ENCODE measurements at regions not wholly inside any gene's neighbourhood (a gene's known extent, or its start where the extent isn't known, plus 50 kb on each side); places are given as distances from the start of the nearest gene placed in this dataset.

DNA sequence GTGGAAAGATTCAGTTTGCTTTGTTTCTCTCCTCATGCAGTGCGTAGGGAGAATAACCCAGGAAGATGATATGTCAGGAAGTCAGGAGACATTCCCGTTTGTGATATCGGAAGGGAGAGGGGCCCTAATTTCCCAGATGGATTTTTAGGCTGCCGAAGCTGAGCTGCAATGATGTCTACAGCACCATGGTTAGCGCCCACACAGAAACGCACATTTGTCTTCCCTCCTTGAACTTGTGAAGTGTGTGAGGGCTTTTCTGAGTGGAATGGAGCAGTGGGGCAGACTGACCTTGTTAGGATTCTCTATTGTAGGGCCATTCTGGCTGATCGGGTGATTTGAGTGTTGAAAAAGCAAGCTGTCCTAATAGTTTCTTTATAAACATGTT, 191.3 kb upstream of the ARG1 start:
- intact Hi-C loops (cut with micrococcal nuclease): no loop called here
- TF ChIP-seq, protein P1, sequence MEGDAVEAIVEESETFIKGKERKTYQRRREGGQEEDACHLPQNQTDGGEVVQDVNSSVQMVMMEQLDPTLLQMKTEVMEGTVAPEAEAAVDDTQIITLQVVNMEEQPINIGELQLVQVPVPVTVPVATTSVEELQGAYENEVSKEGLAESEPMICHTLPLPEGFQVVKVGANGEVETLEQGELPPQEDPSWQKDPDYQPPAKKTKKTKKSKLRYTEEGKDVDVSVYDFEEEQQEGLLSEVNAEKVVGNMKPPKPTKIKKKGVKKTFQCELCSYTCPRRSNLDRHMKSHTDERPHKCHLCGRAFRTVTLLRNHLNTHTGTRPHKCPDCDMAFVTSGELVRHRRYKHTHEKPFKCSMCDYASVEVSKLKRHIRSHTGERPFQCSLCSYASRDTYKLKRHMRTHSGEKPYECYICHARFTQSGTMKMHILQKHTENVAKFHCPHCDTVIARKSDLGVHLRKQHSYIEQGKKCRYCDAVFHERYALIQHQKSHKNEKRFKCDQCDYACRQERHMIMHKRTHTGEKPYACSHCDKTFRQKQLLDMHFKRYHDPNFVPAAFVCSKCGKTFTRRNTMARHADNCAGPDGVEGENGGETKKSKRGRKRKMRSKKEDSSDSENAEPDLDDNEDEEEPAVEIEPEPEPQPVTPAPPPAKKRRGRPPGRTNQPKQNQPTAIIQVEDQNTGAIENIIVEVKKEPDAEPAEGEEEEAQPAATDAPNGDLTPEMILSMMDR (IDR thresholded peaks at IDR 0.05; ENCODE audit: unreplicated experiment): no peak
- POLR2A ChIA-PET: no interaction called here
- CTCF ChIA-PET: interaction anchor here (0.8 kb wide), 1 partner anchor 210 kb away, joined by 3 read pairs; no protein-coding TSS in a partner anchor
- BruUV-seq (replicated peaks): no TSS peak
- no peak for DNase-seq (ENCODE audit: unreplicated experiment)
- Mint-ChIP-seq H3K9me3 (ENCODE audit: unreplicated experiment) (no peaks in the 10 kb centered on the region), H3K4me1 (ENCODE audit: insufficient read depth, unreplicated experiment) (peaks cover 18% of the 10 kb centered on the region), H3K4me3 (ENCODE audit: unreplicated experiment) (no peak overlapping the region), H3K27ac (ENCODE audit: low read depth, unreplicated experiment) (no peak overlapping the region), H3K27me3 (ENCODE audit: insufficient read depth, unreplicated experiment) (no peaks in the 10 kb centered on the region), H3K36me3 (ENCODE audit: insufficient read depth, unreplicated experiment) (no peaks in the 10 kb centered on the region)

DNA sequence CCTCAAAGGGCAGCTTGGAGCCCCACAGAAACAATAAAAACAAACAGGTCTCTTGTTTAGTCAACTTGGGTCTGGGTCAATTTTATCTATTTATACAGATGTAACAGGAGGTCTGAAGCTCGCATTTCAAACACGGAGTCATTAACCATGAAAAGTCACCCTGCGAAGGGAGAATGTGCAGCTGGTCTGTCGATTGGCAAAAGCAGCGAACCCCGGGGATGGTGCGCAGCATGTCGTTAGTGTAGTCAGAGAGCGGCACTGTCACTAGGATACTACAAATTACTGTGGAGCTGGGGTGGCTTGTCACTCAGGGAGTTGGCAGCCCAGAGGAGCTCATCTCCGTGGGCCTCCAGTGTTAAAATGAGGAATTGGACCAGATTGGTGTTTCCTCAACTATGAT, 190.4 kb upstream of the ARG1 start:
- H3K4me3 Mint-ChIP-seq (ENCODE audit: unreplicated experiment): no peak overlapping the region
- BruUV-seq (replicated peaks): no TSS peak
- ChIA-PET POLR2A (no interaction called here), CTCF (interaction anchor here (0.8 kb wide), 1 partner anchor 211 kb away, joined by 3 read pairs; no protein-coding TSS in a partner anchor)
- H3K36me3 Mint-ChIP-seq (ENCODE audit: insufficient read depth, unreplicated experiment): no peaks in the 10 kb centered on the region
- H3K4me1 Mint-ChIP-seq (ENCODE audit: insufficient read depth, unreplicated experiment): peaks cover 18% of the 10 kb centered on the region
- no peak for DNase-seq (ENCODE audit: unreplicated experiment)
- intact Hi-C loops (cut with micrococcal nuclease): no loop called here
- H3K9me3 Mint-ChIP-seq (ENCODE audit: unreplicated experiment): no peaks in the 10 kb centered on the region
- no peaks in the 10 kb centered on the region for H3K27me3 Mint-ChIP-seq (ENCODE audit: insufficient read depth, unreplicated experiment)
- H3K27ac Mint-ChIP-seq (ENCODE audit: low read depth, unreplicated experiment): no peak overlapping the region
- TF ChIP-seq, protein P1 (IDR thresholded peaks at IDR 0.05; ENCODE audit: unreplicated experiment): no peak

GRCh38 chr6:131383421-131384411, 189.3 kb upstream of the ARG1 start:
- TF ChIP-seq, protein P1 (IDR thresholded peaks at IDR 0.05; ENCODE audit: unreplicated experiment): no peak
- Mint-ChIP-seq H3K27me3 (ENCODE audit: insufficient read depth, unreplicated experiment) (no peaks in the 10 kb centered on the region), H3K4me1 (ENCODE audit: insufficient read depth, unreplicated experiment) (peaks cover 18% of the 10 kb centered on the region), H3K27ac (ENCODE audit: low read depth, unreplicated experiment) (no peak overlapping the region), H3K36me3 (ENCODE audit: insufficient read depth, unreplicated experiment) (no peaks in the 10 kb centered on the region), H3K9me3 (ENCODE audit: unreplicated experiment) (no peaks in the 10 kb centered on the region), H3K4me3 (ENCODE audit: unreplicated experiment) (no peak overlapping the region)
- intact Hi-C loops (cut with micrococcal nuclease): no loop called here
- no peak for DNase-seq (ENCODE audit: unreplicated experiment)
- POLR2A ChIA-PET: interaction anchor here (0.5 to 1.1 kb wide), 4 partner anchors 10 to 1348 kb away, joined by 3 read pairs; no protein-coding TSS in a partner anchor
- CTCF ChIA-PET: interaction anchor here (0.6 to 0.7 kb wide), 2 partner anchors 783 to 1961 kb away, joined by 3 read pairs; no protein-coding TSS in a partner anchor
- BruUV-seq (replicated peaks): no TSS peak

DNA sequence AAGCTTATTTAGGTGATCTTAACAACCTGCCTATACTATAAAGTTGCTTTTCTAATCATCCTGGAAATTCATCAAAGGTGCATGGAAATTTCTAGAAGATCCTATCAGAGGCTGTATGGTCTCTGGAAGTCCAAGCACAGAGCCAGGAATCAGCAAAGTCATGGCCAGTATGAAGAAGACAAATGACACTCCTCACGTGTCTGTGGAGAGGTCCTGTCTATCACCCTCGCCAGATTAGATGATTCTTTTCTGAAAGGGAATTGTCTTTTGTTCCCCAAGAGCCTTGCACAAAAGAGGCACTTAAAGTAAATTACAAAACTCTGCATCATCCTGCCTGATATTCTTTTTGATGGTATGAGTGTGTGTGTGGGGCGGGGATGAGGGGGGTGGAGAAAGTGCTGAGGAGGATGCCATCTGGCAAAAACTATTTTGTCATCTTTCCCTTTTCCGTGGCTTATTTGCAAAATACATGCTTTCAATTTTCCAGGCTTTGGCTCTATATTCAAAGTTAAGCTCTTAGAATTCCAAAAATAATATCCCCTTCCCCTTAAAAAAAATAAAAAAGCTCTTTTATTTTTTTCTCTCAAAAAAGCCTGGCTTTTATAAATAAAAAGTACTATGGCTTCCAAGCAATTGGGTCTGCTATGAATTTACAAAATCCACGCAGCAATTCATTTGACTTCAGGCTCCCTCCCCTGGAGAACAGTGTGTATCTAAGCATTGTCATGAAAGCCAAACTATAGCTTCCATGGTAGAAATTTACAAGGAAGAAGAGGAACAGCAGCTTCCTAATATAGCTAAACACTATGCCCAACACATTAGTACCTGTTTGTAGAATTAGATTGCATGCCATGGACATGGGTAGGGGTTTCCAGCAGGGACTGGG, 185.2 kb upstream of the ARG1 start:
- intact Hi-C loops (cut with micrococcal nuclease): no loop called here
- no TSS peak for BruUV-seq (replicated peaks)
- Mint-ChIP-seq H3K9me3 (ENCODE audit: unreplicated experiment) (no peaks in the 10 kb centered on the region), H3K27ac (ENCODE audit: low read depth, unreplicated experiment) (no peak overlapping the region), H3K4me1 (ENCODE audit: insufficient read depth, unreplicated experiment) (peaks cover 11% of the 10 kb centered on the region), H3K4me3 (ENCODE audit: unreplicated experiment) (no peak overlapping the region), H3K27me3 (ENCODE audit: insufficient read depth, unreplicated experiment) (no peaks in the 10 kb centered on the region), H3K36me3 (ENCODE audit: insufficient read depth, unreplicated experiment) (no peaks in the 10 kb centered on the region)
- TF ChIP-seq, protein P1 (IDR thresholded peaks at IDR 0.05; ENCODE audit: unreplicated experiment): no peak
- CTCF ChIA-PET: interaction anchor here (0.6 to 1.1 kb wide), 3 partner anchors 9 to 131 kb away, joined by 3 to 4 read pairs (median 4); no protein-coding TSS in a partner anchor
- POLR2A ChIA-PET: no interaction called here
- no peak for DNase-seq (ENCODE audit: unreplicated experiment)
